GM12873 (cell line): ENCODE measurements at regions not wholly inside any gene's neighbourhood (a gene's known extent, or its start where the extent isn't known, plus 50 kb on each side); places are given as distances from the start of the nearest gene placed in this dataset.

Experiments used
- TF ChIP-seq, protein P1 (sequence below): IDR thresholded peaks from 2 replicates; pipeline ENCODE4 v1.5.1; 2012; ENCODE audit warnings: low read depth, mild to moderate bottlenecking, moderate library complexity, low read length, control low read depth; ENCODE audit not compliant: insufficient read depth; ENCODE audit errors: missing control alignments

DNA sequence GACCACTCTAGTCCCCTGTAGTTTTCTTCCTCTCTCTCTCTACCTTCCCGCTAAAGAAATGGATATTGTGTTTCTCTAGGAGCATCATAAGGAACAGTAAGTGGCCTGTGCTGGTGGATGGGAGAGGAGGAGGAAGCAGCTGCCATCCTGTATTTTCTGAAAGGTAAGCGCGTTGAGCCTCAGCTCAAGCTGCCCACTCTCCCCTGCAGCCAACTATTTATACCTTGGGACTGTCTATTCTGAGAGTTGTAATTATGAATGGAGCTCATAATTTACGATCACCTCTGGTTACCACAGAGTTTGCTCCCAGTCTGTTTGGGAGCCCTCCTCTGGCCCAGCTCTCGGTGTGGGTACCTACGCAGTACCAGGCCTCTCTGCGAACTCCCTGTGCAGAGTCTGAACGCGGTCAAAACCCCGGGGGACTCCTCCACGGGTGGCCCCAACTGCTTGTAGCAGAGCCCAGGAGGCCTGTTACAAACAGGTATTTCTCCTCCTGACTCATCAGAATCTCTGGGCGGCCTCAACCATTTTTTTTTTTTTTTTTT is 285.4 kb downstream of the SMOC2 start:
- TF ChIP-seq, protein P1, sequence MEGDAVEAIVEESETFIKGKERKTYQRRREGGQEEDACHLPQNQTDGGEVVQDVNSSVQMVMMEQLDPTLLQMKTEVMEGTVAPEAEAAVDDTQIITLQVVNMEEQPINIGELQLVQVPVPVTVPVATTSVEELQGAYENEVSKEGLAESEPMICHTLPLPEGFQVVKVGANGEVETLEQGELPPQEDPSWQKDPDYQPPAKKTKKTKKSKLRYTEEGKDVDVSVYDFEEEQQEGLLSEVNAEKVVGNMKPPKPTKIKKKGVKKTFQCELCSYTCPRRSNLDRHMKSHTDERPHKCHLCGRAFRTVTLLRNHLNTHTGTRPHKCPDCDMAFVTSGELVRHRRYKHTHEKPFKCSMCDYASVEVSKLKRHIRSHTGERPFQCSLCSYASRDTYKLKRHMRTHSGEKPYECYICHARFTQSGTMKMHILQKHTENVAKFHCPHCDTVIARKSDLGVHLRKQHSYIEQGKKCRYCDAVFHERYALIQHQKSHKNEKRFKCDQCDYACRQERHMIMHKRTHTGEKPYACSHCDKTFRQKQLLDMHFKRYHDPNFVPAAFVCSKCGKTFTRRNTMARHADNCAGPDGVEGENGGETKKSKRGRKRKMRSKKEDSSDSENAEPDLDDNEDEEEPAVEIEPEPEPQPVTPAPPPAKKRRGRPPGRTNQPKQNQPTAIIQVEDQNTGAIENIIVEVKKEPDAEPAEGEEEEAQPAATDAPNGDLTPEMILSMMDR = no peak

DNA sequence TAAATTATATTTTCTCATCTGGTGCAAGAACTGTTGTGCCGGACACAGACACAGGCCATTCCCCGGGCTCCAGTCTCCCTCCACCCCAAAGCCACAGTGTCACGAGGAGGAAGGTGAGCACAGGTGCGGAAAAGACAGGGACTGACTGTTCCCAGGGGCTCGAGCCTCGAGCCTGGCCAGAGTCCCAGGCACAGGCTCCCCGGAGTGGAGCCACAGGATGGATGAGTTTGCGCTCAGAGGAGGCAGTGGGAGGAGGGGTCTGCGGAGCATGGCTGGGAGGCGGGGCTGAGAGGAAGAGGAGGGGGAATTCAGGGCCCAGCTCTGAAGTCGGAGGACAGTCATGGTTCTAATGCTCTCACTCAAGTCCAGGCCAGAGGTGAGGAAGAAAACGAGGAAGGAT is 284.8 kb downstream of the SMOC2 start:
- TF ChIP-seq, protein P1 = no peak

GRCh38 chr6:168724669-168725570 is 283.9 kb downstream of the SMOC2 start:
- TF ChIP-seq, protein P1 = no peak

GRCh38 chr6:168724033-168724432 is 283.0 kb downstream of the SMOC2 start:
- TF ChIP-seq, protein P1 = no peak

DNA sequence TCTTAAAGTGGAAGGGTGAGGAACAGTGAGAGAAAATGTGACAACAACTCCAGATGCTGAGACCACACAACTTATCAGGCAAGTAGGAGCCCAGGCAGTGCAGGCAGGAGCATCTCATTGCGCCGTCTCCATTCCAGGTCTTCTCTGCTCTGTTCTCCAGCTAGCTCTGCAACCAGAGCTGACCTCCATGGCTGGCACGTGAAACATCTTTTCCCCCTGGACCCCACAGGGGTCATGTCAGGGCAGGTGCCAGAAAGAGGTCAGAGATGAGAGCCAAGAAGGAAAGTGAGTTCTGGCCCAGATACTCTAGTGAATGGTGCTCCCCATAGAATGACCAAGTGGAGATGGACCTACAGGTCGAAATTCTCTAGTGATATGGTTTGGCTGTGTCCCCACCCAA is 281.4 kb downstream of the SMOC2 start:
- TF ChIP-seq, protein P1 = no peak

DNA sequence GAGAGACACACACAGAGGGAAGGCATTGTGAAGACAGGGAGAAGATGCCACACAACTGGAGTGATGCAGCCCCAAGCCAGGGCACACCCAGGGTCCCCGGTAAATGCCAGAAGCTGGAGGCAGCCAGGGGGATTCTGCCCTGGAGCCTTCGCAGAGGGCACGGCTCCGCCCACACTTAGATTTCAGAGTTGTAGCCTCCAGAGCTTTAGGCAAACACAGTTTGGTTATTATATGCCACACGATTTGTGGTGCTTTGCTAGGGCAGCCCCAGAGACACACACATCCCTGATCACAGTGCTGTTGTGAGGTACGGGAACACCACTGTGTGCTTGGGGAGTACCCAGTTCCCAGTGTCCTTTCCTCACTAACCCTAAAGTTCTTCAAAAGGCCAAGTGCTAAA is 280.6 kb downstream of the SMOC2 start:
- TF ChIP-seq, protein P1 = no peak

DNA sequence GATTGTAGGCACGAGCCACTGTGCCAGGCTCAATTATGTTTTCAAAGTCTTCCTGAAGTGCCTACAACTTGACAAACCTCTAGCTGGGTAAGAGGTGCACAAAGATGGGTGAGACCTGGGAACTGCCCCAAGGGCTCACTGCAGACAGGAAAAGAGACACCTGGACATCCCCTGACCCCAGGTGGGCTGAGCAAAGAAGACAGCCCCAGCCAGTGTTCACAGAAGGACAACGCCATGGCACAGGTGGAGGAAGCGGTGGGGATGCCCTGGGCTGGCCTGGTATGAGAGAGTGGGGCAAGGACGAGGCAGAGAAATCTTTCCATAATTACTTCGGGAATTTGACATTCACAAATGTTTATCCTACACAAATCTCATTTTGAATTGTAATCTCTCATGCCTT is 278.9 kb downstream of the SMOC2 start:
- TF ChIP-seq, protein P1 = no peak
